Astrocyte of the cerebellum (primary cell): ENCODE measurements at regions not wholly inside any gene's neighbourhood (a gene's known extent, or its start where the extent isn't known, plus 50 kb on each side); places are given as distances from the start of the nearest gene placed in this dataset.

ENCODE experiments used
- DNase-seq: peaks from one replicate; pipeline ENCODE4 v3.0.0-alpha.2; 2011; ENCODE audit warnings: low read depth
- H3K4me3 ChIP-seq: 2 replicates; pipeline ENCODE4 v1.5.1; 2011; ENCODE audit warnings: mild to moderate bottlenecking, low read depth, low read length, moderate library complexity
- in situ Hi-C: cut with HindIII; loops from 2 replicates; pipeline ENCODE4 v1.10.0; 2017; ENCODE audit warnings: low sequenced_read_pairs
- TF ChIP-seq, protein P1 (sequence below): IDR thresholded peaks from 2 replicates; pipeline ENCODE4 v1.5.1; 2012; ENCODE audit warnings: low read length, low read depth, moderate library complexity, mild to moderate bottlenecking; ENCODE audit errors: missing control alignments

DNA sequence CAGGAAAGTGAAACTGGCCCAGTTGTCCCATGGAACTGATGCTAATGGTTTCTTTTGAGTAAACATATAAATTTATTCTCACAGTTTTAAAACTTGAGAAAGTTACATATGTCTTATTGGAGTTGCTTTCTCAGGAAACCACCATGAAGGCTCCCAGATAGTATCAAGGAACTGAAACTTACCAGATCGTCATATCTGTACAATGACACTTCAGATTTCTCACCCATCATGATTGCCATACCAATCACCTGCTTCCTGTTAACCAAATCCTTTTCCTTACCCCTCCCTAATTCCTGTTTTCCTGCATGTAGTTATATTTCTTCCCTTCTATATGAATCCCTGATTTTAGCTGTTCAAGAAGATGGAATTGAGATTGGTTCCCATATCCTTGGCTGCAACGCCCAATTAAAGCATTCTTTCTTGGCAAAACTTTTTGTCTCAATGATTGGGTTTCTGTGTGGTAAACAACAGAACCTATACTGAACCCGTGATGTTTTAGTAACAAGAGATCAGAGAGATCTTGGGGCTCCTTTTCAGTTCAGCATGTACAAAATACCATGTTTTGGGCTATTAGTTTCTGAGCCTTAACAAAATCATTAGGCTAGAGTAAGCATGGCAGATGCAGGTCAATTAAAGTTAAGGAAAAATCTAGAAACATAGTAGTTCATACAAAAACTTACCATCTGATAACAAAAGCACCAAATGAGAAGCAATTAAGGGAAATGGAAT lies 781.3 kb upstream of the MIR17HG start:
- H3K4me3 ChIP-seq, result no peak overlapping the region
- DNase-seq, result no peak
- TF ChIP-seq, protein P1, sequence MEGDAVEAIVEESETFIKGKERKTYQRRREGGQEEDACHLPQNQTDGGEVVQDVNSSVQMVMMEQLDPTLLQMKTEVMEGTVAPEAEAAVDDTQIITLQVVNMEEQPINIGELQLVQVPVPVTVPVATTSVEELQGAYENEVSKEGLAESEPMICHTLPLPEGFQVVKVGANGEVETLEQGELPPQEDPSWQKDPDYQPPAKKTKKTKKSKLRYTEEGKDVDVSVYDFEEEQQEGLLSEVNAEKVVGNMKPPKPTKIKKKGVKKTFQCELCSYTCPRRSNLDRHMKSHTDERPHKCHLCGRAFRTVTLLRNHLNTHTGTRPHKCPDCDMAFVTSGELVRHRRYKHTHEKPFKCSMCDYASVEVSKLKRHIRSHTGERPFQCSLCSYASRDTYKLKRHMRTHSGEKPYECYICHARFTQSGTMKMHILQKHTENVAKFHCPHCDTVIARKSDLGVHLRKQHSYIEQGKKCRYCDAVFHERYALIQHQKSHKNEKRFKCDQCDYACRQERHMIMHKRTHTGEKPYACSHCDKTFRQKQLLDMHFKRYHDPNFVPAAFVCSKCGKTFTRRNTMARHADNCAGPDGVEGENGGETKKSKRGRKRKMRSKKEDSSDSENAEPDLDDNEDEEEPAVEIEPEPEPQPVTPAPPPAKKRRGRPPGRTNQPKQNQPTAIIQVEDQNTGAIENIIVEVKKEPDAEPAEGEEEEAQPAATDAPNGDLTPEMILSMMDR, result no peak
- in situ Hi-C loops, result no loop called here

DNA sequence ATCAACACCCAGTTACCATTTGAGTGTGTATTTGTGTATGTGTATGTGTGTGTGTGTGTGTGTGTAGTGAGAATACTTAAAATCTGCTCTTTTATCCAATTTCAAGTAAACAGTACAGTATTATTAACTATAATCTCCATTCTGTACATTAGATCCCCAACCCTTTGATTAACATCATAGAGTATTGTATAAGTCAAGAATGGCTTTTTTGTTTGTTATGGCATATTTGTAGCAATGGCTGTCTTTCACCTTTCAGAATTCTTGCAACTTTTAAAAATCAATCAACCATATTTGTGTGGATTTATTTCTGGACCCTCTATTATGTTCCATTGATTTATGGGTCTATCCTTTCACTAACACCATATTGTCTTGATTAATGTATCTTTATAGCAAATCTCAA lies 779.3 kb upstream of the MIR17HG start:
- no peak overlapping the region for H3K4me3 ChIP-seq
- no peak for DNase-seq
- in situ Hi-C loops, result no loop called here
- TF ChIP-seq, protein P1, result no peak

DNA sequence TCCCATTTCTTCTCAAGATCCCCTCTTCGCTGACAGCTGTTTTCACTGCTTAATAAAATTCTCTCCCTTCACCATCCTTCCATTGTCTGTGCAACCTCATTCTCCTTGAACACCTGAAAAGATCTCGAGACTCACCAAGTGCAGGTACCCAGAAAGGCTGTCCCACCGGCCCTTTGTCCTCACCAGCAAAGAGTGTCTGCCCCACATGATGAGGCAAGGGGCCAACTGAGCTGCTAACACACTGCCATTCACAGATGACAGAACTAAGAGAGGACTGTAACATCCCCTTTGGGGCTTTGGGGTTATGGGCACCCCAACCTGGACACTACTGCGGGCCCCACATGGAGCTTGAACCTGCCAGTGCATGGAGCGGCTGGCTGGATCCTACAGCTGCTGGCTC lies 771.4 kb upstream of the MIR17HG start:
- no peak for DNase-seq
- in situ Hi-C loops, result no loop called here
- TF ChIP-seq, protein P1, result no peak
- no peak overlapping the region for H3K4me3 ChIP-seq

DNA sequence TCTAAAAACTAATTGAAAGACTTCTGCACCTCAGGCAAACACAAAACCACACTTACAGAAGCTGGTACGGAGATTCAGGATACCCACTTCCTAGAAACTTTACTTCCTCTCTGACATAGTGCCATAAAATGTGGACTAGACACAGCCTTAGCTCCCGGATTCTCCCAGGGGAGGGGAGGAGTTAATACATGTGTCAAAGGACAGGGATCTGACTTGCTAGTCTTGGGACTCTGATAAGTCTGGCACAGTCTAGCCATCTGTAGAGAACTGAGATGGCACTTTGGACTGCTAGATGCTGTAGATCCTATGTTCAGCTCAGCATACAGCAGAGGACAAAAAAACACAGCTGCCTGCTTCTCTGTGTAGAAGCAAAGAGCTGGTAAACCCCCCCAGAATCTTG lies 769.8 kb upstream of the MIR17HG start:
- DNase-seq, result no peak
- in situ Hi-C loops, result no loop called here
- H3K4me3 ChIP-seq, result no peak overlapping the region
- TF ChIP-seq, protein P1, result no peak

DNA sequence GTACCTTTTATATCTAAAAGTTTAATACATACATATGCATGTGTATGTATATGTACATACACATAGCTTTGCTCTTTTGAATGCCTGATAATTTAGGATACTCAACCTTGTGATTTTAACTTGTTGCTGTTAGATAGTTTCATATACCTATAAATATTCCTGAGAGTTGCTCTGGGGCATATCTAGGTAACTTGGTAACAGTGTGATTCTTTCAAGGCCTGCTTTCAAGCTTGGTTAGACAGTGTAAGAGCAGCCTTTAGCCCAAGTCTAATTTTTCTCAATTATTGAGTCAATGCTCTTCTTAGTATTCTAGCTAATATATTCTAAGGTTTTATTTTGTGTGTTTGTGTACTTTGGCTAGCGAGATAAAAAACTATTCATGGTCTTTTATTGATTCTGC lies 762.1 kb upstream of the MIR17HG start:
- TF ChIP-seq, protein P1, result no peak
- in situ Hi-C loops, result no loop called here
- no peak overlapping the region for H3K4me3 ChIP-seq
- DNase-seq, result no peak

DNA sequence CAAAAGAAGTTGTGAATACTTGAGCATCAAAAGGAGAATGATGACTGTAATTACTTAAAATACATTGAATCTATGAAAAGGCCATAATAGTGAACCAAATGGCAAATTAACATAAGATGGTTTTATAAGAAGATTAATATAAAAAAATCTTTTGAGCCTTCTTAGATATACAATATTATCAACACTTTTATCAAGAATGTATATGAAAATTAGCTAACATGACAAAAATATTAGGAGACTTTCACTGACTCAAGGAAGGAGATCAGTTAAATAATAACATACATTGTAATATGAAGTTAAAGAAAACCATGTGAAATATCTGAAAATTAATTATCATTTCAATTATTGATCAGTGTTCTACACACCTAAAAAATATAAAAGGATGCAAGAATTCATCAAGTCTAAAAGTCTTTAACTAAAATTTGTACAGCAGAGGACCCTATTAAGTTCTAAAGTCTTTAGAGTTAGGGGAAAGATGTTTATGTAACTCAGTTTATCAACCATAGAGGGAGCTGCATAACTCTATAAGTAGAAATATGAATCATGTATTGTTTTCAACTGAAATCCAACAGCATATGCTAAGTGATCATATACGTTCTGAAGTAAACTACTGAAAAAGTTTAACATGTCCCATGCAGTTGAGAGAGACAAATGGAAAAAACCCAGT lies 756.1 kb upstream of the MIR17HG start:
- in situ Hi-C loops, result no loop called here
- H3K4me3 ChIP-seq, result no peak overlapping the region
- TF ChIP-seq, protein P1, result no peak
- DNase-seq, result no peak
